IPS-18c (cell line): ENCODE measurements at regions not wholly inside any gene's neighbourhood (a gene's known extent, or its start where the extent isn't known, plus 50 kb on each side); places are given as distances from the start of the nearest gene placed in this dataset.
"Not testable (repeated sequence)": the region's sequence is repeated elsewhere in the genome, so short reads cannot be mapped to it uniquely, and the experiment has no call there.

Source experiments
- H3K4me3 ChIP-seq: 2 replicates; pipeline ENCODE4 v1.7.0; 2013; ENCODE audit warnings: low read depth, mild to moderate bottlenecking, low read length, moderate library complexity; ENCODE audit not compliant: insufficient read depth
- H3K9me3 ChIP-seq: one replicate; pipeline ENCODE4 v1.6.1; 2013; ENCODE audit warnings: mild to moderate bottlenecking, low read length, moderate library complexity; ENCODE audit not compliant: control insufficient read depth, insufficient read depth

- H3K9me3 ChIP-seq: peaks cover 4% of the 10 kb centered on the region
- no peak overlapping the region for H3K4me3 ChIP-seq
Observed at GRCh38 chr3:177629276-177629675, 432.0 kb upstream of the TBL1XR1 start.

- H3K4me3 ChIP-seq: no peak overlapping the region
- no peaks in the 10 kb centered on the region for H3K9me3 ChIP-seq
Observed at GRCh38 chr3:177633671-177634207, 436.5 kb upstream of the TBL1XR1 start.

- not testable (repeated sequence) for H3K4me3 ChIP-seq, H3K9me3 ChIP-seq
Observed at GRCh38 chr3:177635601-177636106, 438.4 kb upstream of the TBL1XR1 start.

- no peak overlapping the region for H3K4me3 ChIP-seq
- H3K9me3 ChIP-seq: no peaks in the 10 kb centered on the region
Observed at GRCh38 chr3:177640319-177640965, 443.2 kb upstream of the TBL1XR1 start.

GRCh38 chr3:177641206-177641605 lies 443.9 kb upstream of the TBL1XR1 start:
- H3K4me3 ChIP-seq: no peak overlapping the region
- H3K9me3 ChIP-seq: no peaks in the 10 kb centered on the region

- H3K4me3 ChIP-seq: no peak overlapping the region
- no peaks in the 10 kb centered on the region for H3K9me3 ChIP-seq
Observed at GRCh38 chr3:177642042-177642803, 444.9 kb upstream of the TBL1XR1 start.

GRCh38 chr3:177642804-177643125 lies 445.5 kb upstream of the TBL1XR1 start:
- H3K4me3 ChIP-seq: no peak overlapping the region
- H3K9me3 ChIP-seq: no peaks in the 10 kb centered on the region

GRCh38 chr3:177646749-177647148 lies 449.5 kb upstream of the TBL1XR1 start:
- H3K9me3 ChIP-seq: no peaks in the 10 kb centered on the region
- H3K4me3 ChIP-seq: no peak overlapping the region

GRCh38 chr3:177647341-177647740 lies 450.1 kb upstream of the TBL1XR1 start:
- no peaks in the 10 kb centered on the region for H3K9me3 ChIP-seq
- no peak overlapping the region for H3K4me3 ChIP-seq

GRCh38 chr3:177647876-177648275 lies 450.6 kb upstream of the TBL1XR1 start:
- H3K9me3 ChIP-seq: no peaks in the 10 kb centered on the region
- H3K4me3 ChIP-seq: no peak overlapping the region

- Histone ChIP-seq H3K4me3 (no peak overlapping the region), H3K9me3 (no peaks in the 10 kb centered on the region)
Observed at GRCh38 chr3:177652556-177653291, 455.4 kb upstream of the TBL1XR1 start.

- Histone ChIP-seq H3K9me3 (no peaks in the 10 kb centered on the region), H3K4me3 (no peak overlapping the region)
Observed at GRCh38 chr3:177657243-177657642, 460.0 kb upstream of the TBL1XR1 start.

GRCh38 chr3:177658354-177658753 lies 461.1 kb upstream of the TBL1XR1 start:
- Histone ChIP-seq H3K4me3 (no peak overlapping the region), H3K9me3 (no peaks in the 10 kb centered on the region)

GRCh38 chr3:177664380-177665103 lies 467.3 kb upstream of the TBL1XR1 start:
- H3K4me3 ChIP-seq: not testable (repeated sequence)

GRCh38 chr3:177665122-177665808 lies 468.0 kb upstream of the TBL1XR1 start:
- Histone ChIP-seq H3K4me3 (no peak overlapping the region), H3K9me3 (peaks cover 2% of the 10 kb centered on the region)

More at GRCh38 chr3:177664380-177665103, 467.3 kb upstream of the TBL1XR1 start:
- not testable (repeated sequence) for H3K9me3 ChIP-seq

- peaks cover 2% of the 10 kb centered on the region for H3K9me3 ChIP-seq
- no peak overlapping the region for H3K4me3 ChIP-seq
Observed at GRCh38 chr3:177672252-177672911, 475.1 kb upstream of the TBL1XR1 start.
